Cardiac muscle cell (in vitro differentiated cells and primary cell): ENCODE measurements at regions not wholly inside any gene's neighbourhood (a gene's known extent, or its start where the extent isn't known, plus 50 kb on each side); places are given as distances from the start of the nearest gene placed in this dataset.

ENCODE experiments used
- DNase-seq, 2 donors: peaks; one replicate each; pipeline versions ENCODE4 v3.0.0 to v3.0.0-alpha.2; 2010 to 2017; ENCODE audit warnings: low read depth in 1 of 2, low spot score in 1 of 2
- H3K27ac ChIP-seq: fragments of 200-600 bp; sonication (generic); 2 replicates; pipeline ENCODE4 v1.5.1; 2016
- H3K27me3 ChIP-seq: fragments of 200-600 bp; sonication (generic); 2 replicates; pipeline ENCODE4 v1.6.0; 2016; ENCODE audit warnings: control low read depth
- H3K36me3 ChIP-seq: fragments of 200-600 bp; sonication (generic); 2 replicates; pipeline ENCODE4 v1.5.1; 2016; ENCODE audit warnings: control low read depth
- H3K4me1 ChIP-seq: fragments of 200-600 bp; sonication (generic); 2 replicates; pipeline ENCODE4 v1.8.1; 2017; ENCODE audit warnings: low read depth, mild to moderate bottlenecking, mixed run types
- H3K4me3 ChIP-seq: fragments of 200-600 bp; sonication (generic); 2 replicates; pipeline ENCODE4 v1.5.1; 2016; ENCODE audit warnings: mild to moderate bottlenecking
- H3K9me3 ChIP-seq: fragments of 200-600 bp; sonication (generic); 2 replicates; pipeline ENCODE4 v1.5.1; 2017; ENCODE audit warnings: low read depth, mild to moderate bottlenecking, control low read depth
- TF ChIP-seq, protein P1 (sequence below): IDR thresholded peaks from 2 replicates; pipeline ENCODE4 v1.5.1; 2012; ENCODE audit warnings: low read depth, mild to moderate bottlenecking, low read length

DNA sequence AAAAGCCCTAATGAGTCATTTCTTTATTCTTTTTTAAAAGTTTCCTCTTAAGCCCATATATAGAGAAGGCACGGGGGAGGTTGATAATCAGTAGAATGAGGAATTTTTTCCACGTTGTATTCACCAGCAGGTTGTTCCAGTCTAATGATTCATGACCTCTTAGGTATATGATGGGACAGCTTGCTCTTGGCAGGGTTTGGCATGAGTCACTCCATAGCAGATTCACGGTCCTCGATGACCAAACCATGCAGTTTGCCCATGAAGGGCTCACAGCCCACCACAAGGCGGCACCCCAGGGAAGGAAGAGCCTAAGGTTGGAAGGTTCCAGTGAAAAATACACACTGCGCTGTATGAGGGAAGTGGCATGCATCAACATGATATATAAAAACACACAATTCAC lies 623.8 kb upstream of the DIPK2B start:
- H3K9me3 ChIP-seq = no peaks in the 10 kb centered on the region
- TF ChIP-seq, protein P1, sequence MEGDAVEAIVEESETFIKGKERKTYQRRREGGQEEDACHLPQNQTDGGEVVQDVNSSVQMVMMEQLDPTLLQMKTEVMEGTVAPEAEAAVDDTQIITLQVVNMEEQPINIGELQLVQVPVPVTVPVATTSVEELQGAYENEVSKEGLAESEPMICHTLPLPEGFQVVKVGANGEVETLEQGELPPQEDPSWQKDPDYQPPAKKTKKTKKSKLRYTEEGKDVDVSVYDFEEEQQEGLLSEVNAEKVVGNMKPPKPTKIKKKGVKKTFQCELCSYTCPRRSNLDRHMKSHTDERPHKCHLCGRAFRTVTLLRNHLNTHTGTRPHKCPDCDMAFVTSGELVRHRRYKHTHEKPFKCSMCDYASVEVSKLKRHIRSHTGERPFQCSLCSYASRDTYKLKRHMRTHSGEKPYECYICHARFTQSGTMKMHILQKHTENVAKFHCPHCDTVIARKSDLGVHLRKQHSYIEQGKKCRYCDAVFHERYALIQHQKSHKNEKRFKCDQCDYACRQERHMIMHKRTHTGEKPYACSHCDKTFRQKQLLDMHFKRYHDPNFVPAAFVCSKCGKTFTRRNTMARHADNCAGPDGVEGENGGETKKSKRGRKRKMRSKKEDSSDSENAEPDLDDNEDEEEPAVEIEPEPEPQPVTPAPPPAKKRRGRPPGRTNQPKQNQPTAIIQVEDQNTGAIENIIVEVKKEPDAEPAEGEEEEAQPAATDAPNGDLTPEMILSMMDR = peak; percentile 78
- H3K36me3 ChIP-seq = no peaks in the 10 kb centered on the region
- DNase-seq = peak in 1 of 2 donors; percentile 92
- no peak overlapping the region for H3K4me3 ChIP-seq
- no peak overlapping the region for H3K27ac ChIP-seq
- H3K4me1 ChIP-seq = no peaks in the 10 kb centered on the region
- no peaks in the 10 kb centered on the region for H3K27me3 ChIP-seq

DNA sequence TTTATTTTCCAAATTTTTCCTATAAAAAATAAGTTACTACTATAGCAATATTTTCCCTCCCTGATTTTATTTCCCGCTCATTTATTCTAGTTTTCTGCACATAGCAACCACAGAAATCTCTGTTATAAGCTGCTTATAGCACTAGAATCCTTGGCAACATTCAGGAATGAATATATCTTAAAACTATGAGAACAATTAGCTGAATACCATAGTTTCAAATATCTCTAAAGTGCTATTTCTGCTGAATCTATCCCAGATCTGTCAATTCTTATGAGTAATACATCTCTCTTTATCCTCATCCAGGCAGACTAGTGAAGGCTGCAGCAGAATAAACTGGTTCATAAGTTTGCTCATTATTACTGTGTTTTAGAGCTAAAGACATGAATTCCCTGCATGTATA lies 622.9 kb upstream of the DIPK2B start:
- Histone ChIP-seq H3K27ac (no peak overlapping the region), H3K9me3 (no peaks in the 10 kb centered on the region)

DNA sequence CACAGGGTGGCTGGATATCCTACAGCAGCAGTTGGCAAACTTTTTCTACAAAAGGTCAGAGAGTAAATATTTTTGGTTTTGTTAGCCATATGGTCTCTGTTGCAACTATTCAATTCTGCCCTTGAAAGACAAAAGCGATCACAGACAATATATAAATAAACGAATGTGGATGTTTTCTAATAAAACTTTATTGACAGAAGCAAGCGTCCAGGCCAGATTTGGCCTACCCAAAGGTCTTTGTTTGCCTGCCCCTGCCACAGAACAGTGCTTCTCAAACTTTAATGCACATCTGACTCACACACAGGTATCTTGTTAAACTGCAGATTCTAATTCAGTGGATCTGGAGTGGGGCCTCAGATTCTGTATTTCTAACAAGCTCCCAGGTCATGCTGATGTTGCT lies 621.4 kb upstream of the DIPK2B start:
- TF ChIP-seq, protein P1 = no peak
- DNase-seq = no peak
- H3K9me3 ChIP-seq = no peaks in the 10 kb centered on the region
- no peak overlapping the region for H3K27ac ChIP-seq
- no peaks in the 10 kb centered on the region for H3K27me3 ChIP-seq
- no peaks in the 10 kb centered on the region for H3K4me1 ChIP-seq
- H3K36me3 ChIP-seq = no peaks in the 10 kb centered on the region
- no peak overlapping the region for H3K4me3 ChIP-seq

More for the DNA sequence above, 622.9 kb upstream of the DIPK2B start:
- no peak overlapping the region for H3K4me3 ChIP-seq
- H3K36me3 ChIP-seq = no peaks in the 10 kb centered on the region
- DNase-seq = no peak
- no peaks in the 10 kb centered on the region for H3K4me1 ChIP-seq
- no peaks in the 10 kb centered on the region for H3K27me3 ChIP-seq
- TF ChIP-seq, protein P1 = no peak

DNA sequence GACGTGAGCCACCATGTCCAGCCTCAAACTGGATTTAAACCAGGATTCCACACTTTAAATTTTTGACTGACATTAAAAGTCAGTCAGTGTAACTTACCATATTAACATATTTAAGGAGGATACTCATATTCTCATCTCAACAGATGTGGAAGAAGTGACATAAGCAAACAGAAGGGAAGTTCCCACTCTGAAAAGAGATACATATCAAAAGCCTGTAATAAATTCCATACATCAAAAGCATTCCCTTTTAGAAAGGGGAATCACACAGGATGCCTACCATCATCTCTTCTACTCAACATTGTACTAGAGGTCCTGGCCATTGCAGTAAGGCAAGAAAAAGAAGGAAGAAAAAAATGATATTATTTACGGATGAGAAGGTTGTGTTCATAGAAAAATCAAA lies 618.2 kb upstream of the DIPK2B start:
- H3K27ac ChIP-seq = no peak overlapping the region
- DNase-seq = no peak
- TF ChIP-seq, protein P1 = no peak
- H3K36me3 ChIP-seq = no peaks in the 10 kb centered on the region
- H3K9me3 ChIP-seq = no peaks in the 10 kb centered on the region
- no peak overlapping the region for H3K4me3 ChIP-seq
- no peaks in the 10 kb centered on the region for H3K27me3 ChIP-seq
- no peaks in the 10 kb centered on the region for H3K4me1 ChIP-seq

DNA sequence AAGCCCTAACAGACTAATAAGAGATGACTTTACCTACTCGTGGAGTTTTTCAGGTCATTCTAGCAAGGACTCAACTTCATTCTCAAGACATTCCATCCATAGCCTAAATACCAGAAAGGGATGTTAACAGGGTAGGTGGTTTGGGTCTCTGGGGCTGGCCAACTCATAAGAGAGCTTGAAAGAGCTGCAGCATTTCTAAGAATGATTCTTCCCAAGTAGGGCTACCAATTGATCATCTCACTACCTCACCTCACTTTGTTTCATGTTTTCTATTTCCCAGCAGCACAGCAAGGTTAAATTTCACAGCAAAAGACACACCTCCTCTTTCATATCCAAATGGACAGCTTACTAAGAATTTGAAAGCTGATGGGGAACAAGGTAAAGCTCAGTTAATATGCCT lies 614.8 kb upstream of the DIPK2B start:
- Histone ChIP-seq H3K4me3 (no peak overlapping the region), H3K36me3 (no peaks in the 10 kb centered on the region), H3K27ac (no peak overlapping the region), H3K4me1 (peaks cover 3% of the 10 kb centered on the region), H3K27me3 (no peaks in the 10 kb centered on the region), H3K9me3 (no peaks in the 10 kb centered on the region)
- DNase-seq = no peak
- TF ChIP-seq, protein P1 = no peak

DNA sequence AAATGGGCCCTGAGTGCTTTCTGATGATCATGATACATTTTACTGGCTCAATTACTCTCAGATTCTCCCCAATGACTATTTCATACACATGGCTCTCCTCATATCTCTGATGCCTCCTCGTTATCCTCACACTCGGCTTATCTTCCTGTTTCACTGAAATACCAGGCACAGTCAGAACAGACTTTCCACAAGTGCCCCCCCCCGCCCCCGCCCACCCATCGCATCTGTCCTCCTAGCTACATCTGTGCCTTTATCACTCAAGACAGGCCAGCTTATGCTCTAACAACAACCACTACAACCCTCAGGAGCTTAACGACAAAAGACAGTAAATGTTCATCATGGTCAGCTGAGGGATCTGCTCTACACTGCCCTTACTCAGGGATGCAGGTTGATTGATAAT lies 610.6 kb upstream of the DIPK2B start:
- H3K36me3 ChIP-seq = no peaks in the 10 kb centered on the region
- no peaks in the 10 kb centered on the region for H3K9me3 ChIP-seq
- TF ChIP-seq, protein P1 = no peak
- no peak overlapping the region for H3K4me3 ChIP-seq
- peaks cover 3% of the 10 kb centered on the region for H3K4me1 ChIP-seq
- no peak overlapping the region for H3K27ac ChIP-seq
- H3K27me3 ChIP-seq = no peaks in the 10 kb centered on the region
- DNase-seq = no peak
